PC-3 (cell line): ENCODE measurements at regions not wholly inside any gene's neighbourhood (a gene's known extent, or its start where the extent isn't known, plus 50 kb on each side); places are given as distances from the start of the nearest gene placed in this dataset.

Experiments
- CTCF ChIP-seq: fragments of 300-600 bp; sonication (generic); conservative IDR thresholded peaks from 2 replicates; pipeline ENCODE4 v1.5.1; 2017; ENCODE audit warnings: antibody characterized with exemption, low read depth, mild to moderate bottlenecking, low read length
- EZH2 ChIP-seq: fragments of 300-600 bp; sonication (generic); IDR thresholded peaks from one replicate; pipeline ENCODE4 v1.6.1; 2017; ENCODE audit warnings: antibody characterized with exemption, mild to moderate bottlenecking, low read length; ENCODE audit not compliant: unreplicated experiment

DNA sequence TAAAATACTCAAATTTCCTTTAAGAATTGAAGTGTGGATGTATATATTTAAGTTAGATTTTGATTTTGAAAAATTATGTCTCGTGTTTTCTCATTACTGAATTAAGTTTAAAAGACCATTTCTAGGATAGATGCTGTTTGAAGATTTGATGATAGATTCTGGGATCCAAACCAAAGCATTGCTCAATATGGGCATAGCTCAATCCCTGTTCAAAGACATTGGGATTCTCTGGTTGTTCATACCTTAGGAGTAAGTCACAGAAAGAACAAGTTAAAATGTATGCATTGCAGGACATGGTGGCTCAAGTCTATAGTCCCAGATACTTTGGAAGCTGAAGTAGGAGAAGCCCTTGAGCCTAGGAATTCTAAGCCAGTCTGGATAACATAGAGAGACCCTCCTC, 622.3 kb downstream of the ADCYAP1 start:
- no peak for TF ChIP-seq EZH2
- TF ChIP-seq CTCF = no peak
